ENCODE measurements at regions not wholly inside any gene's neighbourhood (a gene's known extent, or its start where the extent isn't known, plus 50 kb on each side); places are given as distances from the start of the nearest gene placed in this dataset.

DNA sequence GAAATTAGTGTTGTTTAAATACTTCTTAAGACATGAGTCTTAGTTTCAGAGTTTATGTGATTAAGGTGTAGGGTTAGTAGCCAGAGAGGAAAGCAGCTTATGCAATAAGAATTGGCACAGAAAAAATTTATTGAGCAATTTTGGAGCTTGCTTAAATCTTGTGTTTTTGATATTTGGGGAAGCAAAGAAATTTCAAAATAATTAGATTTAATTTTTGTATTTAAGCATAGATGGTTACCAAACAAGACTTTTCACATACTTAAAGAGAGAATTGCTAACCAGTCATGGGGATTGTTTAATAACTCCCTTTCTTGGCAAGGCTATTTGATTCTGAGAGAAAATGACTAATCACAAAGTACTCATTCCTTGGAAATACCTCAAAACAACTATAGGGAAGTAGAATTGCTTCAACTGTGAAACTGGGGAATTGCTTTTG is 202.0 kb upstream of the GRID2 start:
- intact Hi-C loops (cut with micrococcal nuclease), result no loop called here
- no peak for DNase-seq
- peaks cover 2% of the 10 kb centered on the region for H3K9me3 Mint-ChIP-seq
- TF ChIP-seq, protein P1, sequence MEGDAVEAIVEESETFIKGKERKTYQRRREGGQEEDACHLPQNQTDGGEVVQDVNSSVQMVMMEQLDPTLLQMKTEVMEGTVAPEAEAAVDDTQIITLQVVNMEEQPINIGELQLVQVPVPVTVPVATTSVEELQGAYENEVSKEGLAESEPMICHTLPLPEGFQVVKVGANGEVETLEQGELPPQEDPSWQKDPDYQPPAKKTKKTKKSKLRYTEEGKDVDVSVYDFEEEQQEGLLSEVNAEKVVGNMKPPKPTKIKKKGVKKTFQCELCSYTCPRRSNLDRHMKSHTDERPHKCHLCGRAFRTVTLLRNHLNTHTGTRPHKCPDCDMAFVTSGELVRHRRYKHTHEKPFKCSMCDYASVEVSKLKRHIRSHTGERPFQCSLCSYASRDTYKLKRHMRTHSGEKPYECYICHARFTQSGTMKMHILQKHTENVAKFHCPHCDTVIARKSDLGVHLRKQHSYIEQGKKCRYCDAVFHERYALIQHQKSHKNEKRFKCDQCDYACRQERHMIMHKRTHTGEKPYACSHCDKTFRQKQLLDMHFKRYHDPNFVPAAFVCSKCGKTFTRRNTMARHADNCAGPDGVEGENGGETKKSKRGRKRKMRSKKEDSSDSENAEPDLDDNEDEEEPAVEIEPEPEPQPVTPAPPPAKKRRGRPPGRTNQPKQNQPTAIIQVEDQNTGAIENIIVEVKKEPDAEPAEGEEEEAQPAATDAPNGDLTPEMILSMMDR (IDR thresholded peaks at IDR 0.05), result no peak
- ChIA-PET CTCF (no interaction called here), POLR2A (no interaction called here)
- ATAC-seq, result no peak
- H3K36me3 Mint-ChIP-seq (ENCODE audit: low read depth), result no peaks in the 10 kb centered on the region
- no peaks in the 10 kb centered on the region for H3K4me1 Mint-ChIP-seq (ENCODE audit: low read depth)
- H3K27me3 Mint-ChIP-seq, result no peaks in the 10 kb centered on the region
- no peak overlapping the region for H3K4me3 Mint-ChIP-seq
- H3K27ac Mint-ChIP-seq, result no peak overlapping the region

DNA sequence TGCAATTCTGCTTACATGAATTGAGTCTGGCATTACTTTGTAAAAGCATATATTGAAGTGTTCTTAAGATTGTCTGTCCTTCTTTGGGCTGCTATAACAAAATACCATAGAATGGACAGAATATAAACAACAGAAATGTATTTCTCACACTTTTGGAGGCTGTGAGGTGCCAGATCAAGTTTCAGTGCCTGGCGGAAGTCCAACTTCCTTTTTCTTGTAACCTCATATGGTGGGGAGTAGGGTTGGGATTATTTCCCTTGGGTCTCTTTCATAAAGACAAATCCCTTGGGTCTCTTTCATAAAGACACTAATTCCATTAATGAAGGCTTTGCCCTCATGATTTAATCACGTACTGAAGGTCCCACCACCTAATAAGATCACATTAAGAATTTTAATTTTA is 199.3 kb upstream of the GRID2 start:
- TF ChIP-seq, protein P1 (IDR thresholded peaks at IDR 0.05), result no peak
- intact Hi-C loops (cut with micrococcal nuclease), result no loop called here

DNA sequence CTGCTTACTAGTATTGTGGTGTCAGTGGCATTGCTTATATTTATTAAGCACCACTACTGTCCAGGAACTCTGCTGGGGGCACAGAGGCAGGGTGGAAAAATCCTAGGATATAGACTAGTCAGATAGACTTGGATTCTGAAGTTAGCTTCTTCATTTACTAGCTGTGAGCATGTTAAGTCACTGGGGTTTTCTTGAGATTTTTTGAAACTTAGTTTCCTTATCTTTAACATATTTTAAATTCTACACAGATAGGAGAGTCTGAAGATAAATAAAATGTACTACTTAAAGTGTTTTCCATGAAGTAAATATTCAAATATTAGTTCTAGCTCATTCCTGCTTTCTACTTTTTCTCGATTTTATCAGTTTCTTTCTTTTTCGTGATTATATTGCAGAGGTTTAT is 196.9 kb upstream of the GRID2 start:
- no peak overlapping the region for H3K4me3 Mint-ChIP-seq
- intact Hi-C loops (cut with micrococcal nuclease), result no loop called here
- H3K4me1 Mint-ChIP-seq (ENCODE audit: low read depth), result no peaks in the 10 kb centered on the region
- ATAC-seq (no peak), DNase-seq (no peak)
- H3K27me3 Mint-ChIP-seq, result no peaks in the 10 kb centered on the region
- POLR2A ChIA-PET, result no interaction called here
- H3K9me3 Mint-ChIP-seq, result peaks cover 1% of the 10 kb centered on the region
- H3K36me3 Mint-ChIP-seq (ENCODE audit: low read depth), result no peaks in the 10 kb centered on the region
- no peak overlapping the region for H3K27ac Mint-ChIP-seq
- CTCF ChIA-PET, result no interaction called here
- TF ChIP-seq, protein P1 (IDR thresholded peaks at IDR 0.05), result no peak

More for the DNA sequence above, 199.3 kb upstream of the GRID2 start:
- ChIA-PET POLR2A (no interaction called here), CTCF (no interaction called here)
- Mint-ChIP-seq H3K27me3 (no peaks in the 10 kb centered on the region), H3K4me1 (ENCODE audit: low read depth) (no peaks in the 10 kb centered on the region), H3K36me3 (ENCODE audit: low read depth) (no peaks in the 10 kb centered on the region), H3K4me3 (no peak overlapping the region), H3K27ac (no peak overlapping the region), H3K9me3 (peaks cover 2% of the 10 kb centered on the region)
- DNase-seq (no peak), ATAC-seq (no peak)

DNA sequence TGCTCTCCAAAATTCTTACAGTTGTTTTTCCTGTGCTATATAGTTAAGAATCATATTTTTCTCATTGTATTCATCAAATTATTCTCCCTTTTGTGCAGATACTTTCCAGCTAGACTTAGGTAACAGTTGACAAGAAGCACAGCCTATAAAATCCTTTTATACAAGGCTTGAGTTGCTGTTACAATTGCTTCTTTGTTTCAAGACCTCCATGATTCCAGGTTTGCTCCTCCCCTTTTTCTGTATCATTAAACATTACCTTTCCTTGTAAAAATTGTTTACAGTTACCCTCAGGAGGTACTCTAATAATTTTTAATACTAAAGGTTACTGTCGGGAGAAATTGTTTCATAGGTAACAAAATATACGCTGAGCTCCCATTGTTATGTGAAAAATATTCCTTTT is 192.3 kb upstream of the GRID2 start:
- POLR2A ChIA-PET, result no interaction called here
- CTCF ChIA-PET, result no interaction called here
- Mint-ChIP-seq H3K4me3 (no peak overlapping the region), H3K27me3 (no peaks in the 10 kb centered on the region), H3K9me3 (peaks cover 1% of the 10 kb centered on the region), H3K36me3 (ENCODE audit: low read depth) (no peaks in the 10 kb centered on the region), H3K4me1 (ENCODE audit: low read depth) (no peaks in the 10 kb centered on the region), H3K27ac (no peak overlapping the region)
- DNase-seq (no peak), ATAC-seq (no peak)
- TF ChIP-seq, protein P1 (IDR thresholded peaks at IDR 0.05), result no peak
- intact Hi-C loops (cut with micrococcal nuclease), result no loop called here

DNA sequence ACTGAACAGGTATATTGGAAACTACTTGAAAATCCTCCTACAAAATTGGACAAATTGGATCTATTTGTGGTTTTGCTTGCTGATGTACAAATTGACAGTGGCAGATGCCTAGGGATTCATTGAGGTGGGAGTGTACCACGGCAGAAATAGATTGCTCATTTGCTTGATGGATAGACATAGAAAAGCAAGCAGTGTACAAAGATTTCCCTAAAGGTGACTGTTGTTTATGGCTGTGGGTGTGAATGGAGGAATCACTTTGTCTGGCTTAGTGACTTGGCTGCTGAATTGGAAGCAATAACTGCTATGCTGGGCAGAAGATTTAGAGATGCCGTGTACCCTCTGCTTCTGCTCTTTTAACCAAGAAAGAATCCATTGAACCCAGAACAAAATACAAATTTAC is 191.0 kb upstream of the GRID2 start:
- ChIA-PET POLR2A (no interaction called here), CTCF (no interaction called here)
- H3K4me1 Mint-ChIP-seq (ENCODE audit: low read depth), result no peaks in the 10 kb centered on the region
- no peak for ATAC-seq
- DNase-seq, result no peak
- no peak overlapping the region for H3K27ac Mint-ChIP-seq
- H3K4me3 Mint-ChIP-seq, result no peak overlapping the region
- H3K9me3 Mint-ChIP-seq, result peaks cover 4% of the 10 kb centered on the region
- no peaks in the 10 kb centered on the region for H3K27me3 Mint-ChIP-seq
- TF ChIP-seq, protein P1 (IDR thresholded peaks at IDR 0.05), result no peak
- no peaks in the 10 kb centered on the region for H3K36me3 Mint-ChIP-seq (ENCODE audit: low read depth)
- intact Hi-C loops (cut with micrococcal nuclease), result no loop called here
